Liver (tissue), 8 donors: ENCODE measurements at regions not wholly inside any gene's neighbourhood (a gene's known extent, or its start where the extent isn't known, plus 50 kb on each side); places are given as distances from the start of the nearest gene placed in this dataset.

Source experiments
- DNase-seq: peaks from one replicate; pipeline ENCODE4 v3.0.0-alpha.2; 2017; ENCODE audit warnings: low spot score
- H3K27ac ChIP-seq, 2 donors: one replicate each; pipeline ENCODE4 v1.7.0; 2013; ENCODE audit warnings: inconsistent platforms in 2 of 2, low read length in 2 of 2, control low read depth in 1 of 2, low read depth in 1 of 2, mild to moderate bottlenecking in 1 of 2
- H3K27me3 ChIP-seq, 4 donors: one replicate each; pipeline versions ENCODE4 v1.6.1 to v1.7.0; 2013; ENCODE audit warnings: low read length in 3 of 4, inconsistent platforms in 1 of 4, mild to moderate bottlenecking in 1 of 4, moderate library complexity in 1 of 4; ENCODE audit not compliant: control insufficient read depth in 4 of 4, insufficient read depth in 4 of 4
- H3K36me3 ChIP-seq, 4 donors: one replicate each; pipeline versions ENCODE4 v1.6.1 to v1.7.0; 2013; ENCODE audit warnings: low read length in 3 of 4, mild to moderate bottlenecking in 3 of 4, low read depth in 1 of 4, moderate library complexity in 1 of 4; ENCODE audit not compliant: control insufficient read depth in 4 of 4, insufficient read depth in 3 of 4
- H3K4me1 ChIP-seq, 4 donors: one replicate each; pipeline versions ENCODE4 v1.6.1 to v1.7.0; 2013; ENCODE audit warnings: low read length in 3 of 4, mild to moderate bottlenecking in 3 of 4, moderate library complexity in 1 of 4; ENCODE audit not compliant: control insufficient read depth in 4 of 4, insufficient read depth in 4 of 4
- H3K4me3 ChIP-seq, 3 donors: one replicate each; pipeline versions ENCODE4 v1.6.1 to v1.7.0; 2013; ENCODE audit warnings: low read length in 3 of 3, control low read depth in 1 of 3, low read depth in 1 of 3, mild to moderate bottlenecking in 1 of 3
- H3K9ac ChIP-seq, 2 donors: one replicate each; pipeline ENCODE4 v1.7.0; 2013; ENCODE audit warnings: low read length in 2 of 2, mild to moderate bottlenecking in 2 of 2, moderate library complexity in 2 of 2, control low read depth in 1 of 2, low read depth in 1 of 2
- H3K9me3 ChIP-seq, 4 donors: one replicate each; pipeline versions ENCODE4 v1.6.1 to v1.7.0; 2013; ENCODE audit warnings: low read length in 3 of 4; ENCODE audit not compliant: control insufficient read depth in 4 of 4
- CTCF ChIP-seq: fragments of 150-350 bp; IDR thresholded peaks from 2 replicates; pipeline ENCODE4 v1.5.1; 2017; ENCODE audit warnings: improper control_type of control experiment, low read depth, low read length; ENCODE audit not compliant: missing input control
- EGR1 ChIP-seq, 2 donors: IDR thresholded peaks; 2 replicates each; pipeline ENCODE4 v1.6.1; 2016 to 2018; ENCODE audit warnings: antibody characterized with exemption in 2 of 2, low read depth in 2 of 2
- FOXA1 ChIP-seq: IDR thresholded peaks from 2 replicates; pipeline ENCODE4 v1.6.1; 2016; ENCODE audit warnings: antibody characterized with exemption
- FOXA2 ChIP-seq: IDR thresholded peaks from 2 replicates; pipeline ENCODE4 v1.6.1; 2016; ENCODE audit warnings: antibody characterized with exemption
- GABPA ChIP-seq, 2 donors: IDR thresholded peaks in 1 of 2; conservative IDR thresholded peaks in 1 of 2; 2 replicates each; pipeline ENCODE4 v1.6.1; 2016; ENCODE audit warnings: antibody characterized with exemption in 2 of 2, mild to moderate bottlenecking in 1 of 2, moderate library complexity in 1 of 2
- HNF4A ChIP-seq, 2 donors: conservative IDR thresholded peaks; 2 replicates each; pipeline ENCODE4 v1.6.1; 2016; ENCODE audit warnings: antibody characterized with exemption in 2 of 2, mild to moderate bottlenecking in 2 of 2
- HNF4G ChIP-seq: IDR thresholded peaks from 2 replicates; pipeline ENCODE4 v1.6.1; 2016; ENCODE audit warnings: antibody characterized with exemption
- JUND ChIP-seq, 2 donors: IDR thresholded peaks; 2 replicates each; pipeline ENCODE4 v1.6.1; 2016; ENCODE audit warnings: antibody characterized with exemption in 2 of 2
- NR2F2 ChIP-seq: IDR thresholded peaks from 2 replicates; pipeline ENCODE4 v1.6.1; 2016; ENCODE audit warnings: antibody characterized with exemption
- REST ChIP-seq: IDR thresholded peaks from 2 replicates; pipeline ENCODE4 v1.6.1; 2016; ENCODE audit warnings: antibody characterized with exemption, mild to moderate bottlenecking
- RXRA ChIP-seq, 2 donors: IDR thresholded peaks; 2 replicates each; pipeline ENCODE4 v1.6.1; 2017 to 2018; ENCODE audit warnings: antibody characterized with exemption in 2 of 2, mild to moderate bottlenecking in 1 of 2
- TAF1 ChIP-seq: conservative IDR thresholded peaks from 2 replicates; pipeline ENCODE4 v1.6.1; 2016; ENCODE audit warnings: antibody characterized with exemption, mild to moderate bottlenecking
- WGBS: extraction: QIAGEN DNeasy Blood & Tissue Kit; methylation state at CpG from one replicate; pipeline ENCODE4 v1.1.7; 2013; 5-methylcytosine and 5-hydroxymethylcytosine counted together
- TF ChIP-seq, protein P1 (sequence below): IDR thresholded peaks from 2 replicates; pipeline ENCODE4 v1.6.1; 2016; ENCODE audit warnings: antibody characterized with exemption
- TF ChIP-seq, protein P2 (sequence below): IDR thresholded peaks from 2 replicates; pipeline ENCODE4 v1.6.1; 2016; ENCODE audit warnings: antibody characterized with exemption
- donor health status: healthy.
- donor health status: healthy.
- donor health status: healthy.
- donor health status: healthy.
- donor health status: healthy.

DNA sequence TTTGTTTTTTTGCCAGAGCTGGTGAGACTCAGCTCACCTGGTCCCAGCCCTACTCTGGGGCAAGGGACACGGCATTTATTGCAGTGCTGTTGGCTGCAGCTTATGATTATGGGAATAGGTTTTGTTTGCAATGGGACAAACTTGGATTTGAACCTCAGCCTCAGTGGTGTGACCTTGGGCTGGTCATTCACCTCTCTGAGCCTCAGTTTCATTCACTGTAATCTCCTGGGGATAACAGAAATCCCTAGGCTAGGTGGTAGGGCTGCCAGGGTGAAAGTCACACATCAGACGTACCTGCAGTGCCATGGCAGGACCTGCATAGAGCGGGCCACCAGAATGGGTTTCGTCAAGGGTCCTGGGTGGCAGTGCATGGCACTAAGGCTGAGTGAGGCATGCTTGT lies 73.7 kb upstream of the MEDAG start:
- Histone ChIP-seq H3K27me3 (peaks cover 0 to 5% (median 0%) of the 10 kb centered on the region in 4 donors), H3K9ac (no peak overlapping the region), H3K4me1 (no peaks in the 10 kb centered on the region), H3K9me3 (no peaks in the 10 kb centered on the region), H3K36me3 (no peaks in the 10 kb centered on the region), H3K4me3 (no peak overlapping the region), H3K27ac (no peak overlapping the region)
- WGBS, result 80% methylated on average over 4 of the region's 4 CpGs
- no peak for TF ChIP-seq RXRA (IDR thresholded peaks at IDR 0.05)
- TF ChIP-seq TAF1, result no peak
- TF ChIP-seq, protein P1, sequence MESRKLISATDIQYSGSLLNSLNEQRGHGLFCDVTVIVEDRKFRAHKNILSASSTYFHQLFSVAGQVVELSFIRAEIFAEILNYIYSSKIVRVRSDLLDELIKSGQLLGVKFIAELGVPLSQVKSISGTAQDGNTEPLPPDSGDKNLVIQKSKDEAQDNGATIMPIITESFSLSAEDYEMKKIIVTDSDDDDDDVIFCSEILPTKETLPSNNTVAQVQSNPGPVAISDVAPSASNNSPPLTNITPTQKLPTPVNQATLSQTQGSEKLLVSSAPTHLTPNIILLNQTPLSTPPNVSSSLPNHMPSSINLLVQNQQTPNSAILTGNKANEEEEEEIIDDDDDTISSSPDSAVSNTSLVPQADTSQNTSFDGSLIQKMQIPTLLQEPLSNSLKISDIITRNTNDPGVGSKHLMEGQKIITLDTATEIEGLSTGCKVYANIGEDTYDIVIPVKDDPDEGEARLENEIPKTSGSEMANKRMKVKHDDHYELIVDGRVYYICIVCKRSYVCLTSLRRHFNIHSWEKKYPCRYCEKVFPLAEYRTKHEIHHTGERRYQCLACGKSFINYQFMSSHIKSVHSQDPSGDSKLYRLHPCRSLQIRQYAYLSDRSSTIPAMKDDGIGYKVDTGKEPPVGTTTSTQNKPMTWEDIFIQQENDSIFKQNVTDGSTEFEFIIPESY, result no peak
- no peak for TF ChIP-seq GABPA (IDR thresholded peaks at IDR 0.05 in 1 of 2, conservative IDR thresholded peaks at IDR 0.05 in 1 of 2)
- TF ChIP-seq EGR1 (IDR thresholded peaks at IDR 0.05; ENCODE audit: low read depth in 2 of 2), result no peak
- no peak for TF ChIP-seq FOXA1
- no peak for TF ChIP-seq NR2F2
- DNase-seq, result no peak

DNA sequence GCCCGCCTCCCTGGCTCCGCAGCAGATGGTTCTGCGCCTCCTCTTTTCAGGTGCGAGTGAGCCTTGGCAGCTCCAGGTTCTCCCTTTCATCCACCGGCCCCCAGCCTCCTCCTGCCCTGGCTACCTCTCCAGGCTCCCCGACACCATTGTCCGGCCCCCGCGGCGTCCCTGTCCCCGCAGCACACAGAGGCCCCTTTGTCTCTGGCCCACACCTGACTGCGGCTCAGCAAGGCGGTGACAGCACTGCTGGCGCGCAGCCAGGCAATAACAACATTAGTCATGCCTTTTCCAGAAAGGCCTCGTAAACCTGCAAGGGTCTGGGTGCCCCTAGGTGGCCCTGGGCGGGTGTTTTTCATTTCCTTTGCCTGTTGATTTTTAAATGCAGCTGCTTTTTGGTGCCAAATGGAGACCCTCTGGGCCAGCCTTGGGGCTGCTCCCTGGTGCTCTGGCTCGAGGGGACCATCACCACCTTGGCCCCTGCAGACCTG lies 73.2 kb upstream of the MEDAG start:
- WGBS, result 63% methylated on average over 18 of the region's 18 CpGs
- H3K9ac ChIP-seq, result no peak overlapping the region
- H3K9me3 ChIP-seq, result no peaks in the 10 kb centered on the region
- TF ChIP-seq TAF1, result no peak
- TF ChIP-seq, protein P2, sequence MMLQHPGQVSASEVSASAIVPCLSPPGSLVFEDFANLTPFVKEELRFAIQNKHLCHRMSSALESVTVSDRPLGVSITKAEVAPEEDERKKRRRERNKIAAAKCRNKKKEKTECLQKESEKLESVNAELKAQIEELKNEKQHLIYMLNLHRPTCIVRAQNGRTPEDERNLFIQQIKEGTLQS, result no peak
- TF ChIP-seq FOXA2, result no peak
- DNase-seq, result no peak
- H3K4me1 ChIP-seq, result no peaks in the 10 kb centered on the region
- H3K27me3 ChIP-seq, result peaks cover 0 to 5% (median 0%) of the 10 kb centered on the region in 4 donors
- H3K27ac ChIP-seq, result no peak overlapping the region
- no peaks in the 10 kb centered on the region for H3K36me3 ChIP-seq
- H3K4me3 ChIP-seq, result no peak overlapping the region

DNA sequence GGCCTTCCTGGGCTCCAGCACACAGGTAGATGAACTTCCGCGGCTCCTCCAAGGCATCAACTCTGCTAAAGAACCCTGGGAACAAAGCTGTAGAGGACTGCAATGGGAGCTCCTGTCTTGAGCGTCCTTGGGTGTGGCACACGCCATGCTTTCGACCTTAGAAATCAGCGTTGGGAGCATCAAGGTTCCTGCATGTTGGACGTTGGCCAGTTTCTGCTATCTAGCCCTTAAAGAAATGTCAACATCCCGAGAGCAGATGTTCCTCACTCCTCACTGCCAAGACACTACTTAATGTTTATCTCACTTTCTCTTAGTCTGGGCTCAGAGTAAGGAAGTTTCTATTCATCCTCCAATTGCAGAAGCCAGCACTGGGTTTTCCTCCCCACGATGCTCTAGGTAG lies 70.6 kb upstream of the MEDAG start:
- H3K4me3 ChIP-seq, result no peak overlapping the region
- H3K9me3 ChIP-seq, result no peaks in the 10 kb centered on the region
- no peaks in the 10 kb centered on the region for H3K4me1 ChIP-seq
- H3K27me3 ChIP-seq, result peaks cover 0 to 5% (median 0%) of the 10 kb centered on the region in 4 donors
- TF ChIP-seq GABPA (IDR thresholded peaks at IDR 0.05 in 1 of 2, conservative IDR thresholded peaks at IDR 0.05 in 1 of 2), result no peak
- TF ChIP-seq TAF1, result no peak
- TF ChIP-seq REST, result no peak
- TF ChIP-seq NR2F2, result no peak
- TF ChIP-seq, protein P2, result no peak
- TF ChIP-seq JUND (IDR thresholded peaks at IDR 0.05), result no peak
- TF ChIP-seq HNF4G, result no peak
- TF ChIP-seq CTCF, result no peak
- TF ChIP-seq RXRA (IDR thresholded peaks at IDR 0.05), result no peak
- no peak for TF ChIP-seq HNF4A (conservative IDR thresholded peaks at IDR 0.05)
- TF ChIP-seq FOXA2, result no peak
- no peak for DNase-seq
- no peaks in the 10 kb centered on the region for H3K36me3 ChIP-seq
- H3K9ac ChIP-seq, result no peak overlapping the region
- 51% methylated on average over 9 of the region's 9 CpGs for WGBS
- no peak overlapping the region for H3K27ac ChIP-seq
